ENCODE measurements at regions not wholly inside any gene's neighbourhood (a gene's known extent, or its start where the extent isn't known, plus 50 kb on each side); places are given as distances from the start of the nearest gene placed in this dataset.

DNA sequence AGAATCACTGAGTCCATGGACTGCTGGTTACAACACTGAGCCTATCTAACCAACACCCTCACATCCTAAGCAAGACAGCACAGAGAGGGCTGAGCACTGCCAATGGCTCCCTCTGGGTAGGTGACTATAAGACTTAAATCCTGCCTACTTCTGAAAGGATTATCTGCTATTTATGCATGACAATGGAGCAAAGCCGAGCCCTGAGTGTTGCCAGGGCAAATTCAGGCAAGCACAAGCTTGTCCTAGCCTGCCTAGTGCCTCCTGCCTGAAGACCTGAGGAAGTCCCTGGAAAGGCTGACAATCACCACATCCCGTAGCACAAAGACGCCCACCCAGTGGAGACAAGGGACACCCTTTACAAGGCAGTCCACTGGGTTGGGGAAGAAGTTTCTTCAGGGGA lies 129.7 kb downstream of the OSR1 start:
- H3K4me3 ChIP-seq (ENCODE audit: low read length), result peak overlapping the region; percentile 50
- DNase-seq (ENCODE audit: low read depth), result peak; percentile 98

DNA sequence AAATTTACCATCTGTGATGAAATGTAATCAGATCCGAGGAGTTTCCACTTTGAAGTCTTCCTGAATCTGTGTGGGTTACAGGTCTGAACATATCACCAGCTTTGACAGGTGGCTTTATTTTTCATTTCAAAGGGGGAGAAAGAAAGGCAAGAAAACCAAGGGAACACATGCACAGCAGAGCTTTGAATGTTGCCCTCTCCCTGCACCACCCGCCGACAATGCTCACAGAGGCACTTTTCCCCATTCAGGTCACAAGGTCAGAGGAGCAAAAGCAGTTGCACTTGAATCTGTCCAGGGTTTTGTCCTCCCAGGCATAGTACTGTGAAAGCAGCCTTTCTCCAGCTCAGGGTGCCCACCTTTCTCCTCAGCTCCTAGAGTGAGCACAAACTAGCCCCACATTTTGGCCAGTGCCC lies 130.2 kb downstream of the OSR1 start:
- peak overlapping the region; percentile 50 for H3K4me3 ChIP-seq (ENCODE audit: low read length)
- DNase-seq (ENCODE audit: low read depth), result no peak
- TF ChIP-seq, protein P1, sequence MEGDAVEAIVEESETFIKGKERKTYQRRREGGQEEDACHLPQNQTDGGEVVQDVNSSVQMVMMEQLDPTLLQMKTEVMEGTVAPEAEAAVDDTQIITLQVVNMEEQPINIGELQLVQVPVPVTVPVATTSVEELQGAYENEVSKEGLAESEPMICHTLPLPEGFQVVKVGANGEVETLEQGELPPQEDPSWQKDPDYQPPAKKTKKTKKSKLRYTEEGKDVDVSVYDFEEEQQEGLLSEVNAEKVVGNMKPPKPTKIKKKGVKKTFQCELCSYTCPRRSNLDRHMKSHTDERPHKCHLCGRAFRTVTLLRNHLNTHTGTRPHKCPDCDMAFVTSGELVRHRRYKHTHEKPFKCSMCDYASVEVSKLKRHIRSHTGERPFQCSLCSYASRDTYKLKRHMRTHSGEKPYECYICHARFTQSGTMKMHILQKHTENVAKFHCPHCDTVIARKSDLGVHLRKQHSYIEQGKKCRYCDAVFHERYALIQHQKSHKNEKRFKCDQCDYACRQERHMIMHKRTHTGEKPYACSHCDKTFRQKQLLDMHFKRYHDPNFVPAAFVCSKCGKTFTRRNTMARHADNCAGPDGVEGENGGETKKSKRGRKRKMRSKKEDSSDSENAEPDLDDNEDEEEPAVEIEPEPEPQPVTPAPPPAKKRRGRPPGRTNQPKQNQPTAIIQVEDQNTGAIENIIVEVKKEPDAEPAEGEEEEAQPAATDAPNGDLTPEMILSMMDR (IDR thresholded peaks at IDR 0.05; ENCODE audit: insufficient read depth, low read depth, low read length, missing control alignments), result no peak

More for the DNA sequence above, 129.7 kb downstream of the OSR1 start:
- TF ChIP-seq, protein P1 (IDR thresholded peaks at IDR 0.05; ENCODE audit: insufficient read depth, low read depth, low read length, missing control alignments), result peak; percentile 15

DNA sequence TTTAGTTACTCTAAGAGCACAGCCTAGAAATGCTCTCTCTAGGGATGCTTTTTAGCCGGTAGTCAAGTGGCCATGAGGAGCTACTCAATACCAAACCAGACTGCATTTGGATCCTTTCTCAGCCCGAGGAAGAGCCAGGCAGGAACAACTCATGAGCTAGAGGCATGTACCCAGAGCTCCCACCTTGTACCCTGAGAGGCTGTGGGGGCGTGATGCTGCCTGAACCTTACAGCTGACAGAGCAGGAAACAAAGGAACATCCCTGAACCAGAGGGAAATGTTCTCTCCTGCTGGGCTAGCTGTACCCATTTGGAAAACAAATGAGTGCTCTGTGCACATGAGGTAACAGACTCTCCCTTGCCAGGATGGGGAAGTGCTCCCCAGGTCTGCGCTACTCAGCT lies 131.6 kb downstream of the OSR1 start:
- TF ChIP-seq, protein P1 (IDR thresholded peaks at IDR 0.05; ENCODE audit: insufficient read depth, low read depth, low read length, missing control alignments), result no peak
- peak overlapping the region; percentile 50 for H3K4me3 ChIP-seq (ENCODE audit: low read length)
- no peak for DNase-seq (ENCODE audit: low read depth)

DNA sequence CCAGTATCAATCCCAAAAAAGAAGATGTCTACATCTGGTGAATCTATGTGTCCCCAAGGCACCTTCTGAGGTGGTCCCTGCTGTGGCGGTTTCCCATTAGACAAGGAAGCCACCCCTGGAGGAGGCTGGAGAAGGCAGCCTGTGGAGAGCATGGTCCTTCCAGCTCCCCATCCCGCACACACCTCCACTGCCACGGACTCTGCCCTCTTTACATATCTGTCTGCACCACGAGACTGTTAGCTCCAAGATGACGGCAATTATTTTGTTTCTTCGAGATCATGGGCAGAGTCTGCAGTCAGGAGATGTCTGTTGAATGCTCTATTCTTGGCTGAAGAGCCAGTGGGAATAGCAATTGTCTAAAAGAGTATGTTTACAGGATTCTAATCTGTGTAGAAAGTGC lies 132.0 kb downstream of the OSR1 start:
- no peak for DNase-seq (ENCODE audit: low read depth)
- TF ChIP-seq, protein P1 (IDR thresholded peaks at IDR 0.05; ENCODE audit: insufficient read depth, low read depth, low read length, missing control alignments), result no peak
- no peak overlapping the region for H3K4me3 ChIP-seq (ENCODE audit: low read length)

DNA sequence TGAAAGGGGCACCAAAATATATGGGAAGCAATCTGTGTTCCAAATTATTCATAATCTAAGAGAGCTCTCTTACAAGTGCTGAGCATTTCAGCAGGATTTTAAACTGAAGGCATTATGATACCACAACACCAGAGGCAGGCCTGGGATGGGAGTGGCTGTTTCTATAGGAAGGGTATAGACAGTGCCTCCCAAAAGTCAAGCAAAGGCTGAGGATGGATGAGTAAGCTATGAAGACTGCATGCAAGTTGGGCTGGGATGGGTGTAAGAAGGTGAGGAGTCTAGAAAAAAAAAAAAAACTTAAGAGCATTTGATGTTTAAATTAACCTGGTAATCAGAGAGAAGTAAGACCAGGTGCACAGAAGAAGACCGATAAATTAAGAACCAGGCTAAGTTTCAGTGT lies 132.5 kb downstream of the OSR1 start:
- no peak overlapping the region for H3K4me3 ChIP-seq (ENCODE audit: low read length)
- peak; percentile 44 for DNase-seq (ENCODE audit: low read depth)
- TF ChIP-seq, protein P1 (IDR thresholded peaks at IDR 0.05; ENCODE audit: insufficient read depth, low read depth, low read length, missing control alignments), result no peak

DNA sequence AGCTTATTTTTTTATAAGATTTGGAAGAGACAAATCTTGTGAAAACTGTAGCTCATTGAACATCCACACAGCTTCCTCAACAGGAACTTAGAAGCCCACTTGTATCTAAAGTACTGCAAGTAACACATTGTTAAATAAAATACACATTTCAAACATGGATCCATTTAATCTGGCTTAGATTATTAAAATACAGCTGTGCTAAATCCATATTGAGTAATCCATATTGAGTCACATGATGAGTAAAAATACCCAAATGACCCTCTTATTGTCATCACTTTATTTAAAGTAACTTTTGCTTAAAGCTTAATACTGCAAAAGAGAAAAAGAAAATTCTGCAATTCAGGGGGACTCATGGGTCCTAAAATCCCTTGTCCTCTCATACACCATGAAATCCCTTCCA lies 133.3 kb downstream of the OSR1 start:
- no peak overlapping the region for H3K4me3 ChIP-seq (ENCODE audit: low read length)
- TF ChIP-seq, protein P1 (IDR thresholded peaks at IDR 0.05; ENCODE audit: insufficient read depth, low read depth, low read length, missing control alignments), result no peak
- no peak for DNase-seq (ENCODE audit: low read depth)

DNA sequence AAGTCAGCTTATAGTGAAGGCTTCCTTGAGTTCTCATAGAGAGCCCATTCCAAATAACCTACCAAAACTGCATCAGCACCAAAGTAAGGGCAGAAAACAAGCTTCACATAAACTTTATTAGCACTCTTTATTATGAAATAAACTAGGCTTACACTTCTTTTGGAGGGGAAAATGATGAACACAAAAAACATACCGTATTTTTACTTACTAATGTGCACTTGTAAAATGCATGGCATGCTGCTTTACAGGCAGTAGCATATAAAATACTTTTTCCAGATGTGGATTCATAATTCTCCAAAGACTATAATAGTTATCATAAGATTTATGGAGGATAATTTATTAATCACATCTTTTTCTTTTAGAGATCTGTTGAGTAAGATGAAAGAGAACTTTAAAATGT lies 133.9 kb downstream of the OSR1 start:
- H3K4me3 ChIP-seq (ENCODE audit: low read length), result no peak overlapping the region
- TF ChIP-seq, protein P1 (IDR thresholded peaks at IDR 0.05; ENCODE audit: insufficient read depth, low read depth, low read length, missing control alignments), result no peak
- DNase-seq (ENCODE audit: low read depth), result no peak
